Left lobe of liver (tissue), 2 donors: ENCODE measurements at regions not wholly inside any gene's neighbourhood (a gene's known extent, or its start where the extent isn't known, plus 50 kb on each side); places are given as distances from the start of the nearest gene placed in this dataset.
A peak's percentile ranks its signal among the peaks of the same experiment; 100 is the strongest.

Experiments
- ATAC-seq: fragments of 200-7000 bp; cut with Tn5 transposase; one replicate; pipeline ENCODE4 v1.9.1; 2020; ENCODE audit warnings: mild to moderate bottlenecking, moderate library complexity
- DNase-seq: peaks from one replicate; pipeline ENCODE4 v3.0.0-alpha.2; 2020; ENCODE audit warnings: low spot score
- donor health status: DM: no; HTN: no; CAD: no; lungs with moderate emphysema.
- donor health status: DM: no; HTN: yes; CAD: no.

DNA sequence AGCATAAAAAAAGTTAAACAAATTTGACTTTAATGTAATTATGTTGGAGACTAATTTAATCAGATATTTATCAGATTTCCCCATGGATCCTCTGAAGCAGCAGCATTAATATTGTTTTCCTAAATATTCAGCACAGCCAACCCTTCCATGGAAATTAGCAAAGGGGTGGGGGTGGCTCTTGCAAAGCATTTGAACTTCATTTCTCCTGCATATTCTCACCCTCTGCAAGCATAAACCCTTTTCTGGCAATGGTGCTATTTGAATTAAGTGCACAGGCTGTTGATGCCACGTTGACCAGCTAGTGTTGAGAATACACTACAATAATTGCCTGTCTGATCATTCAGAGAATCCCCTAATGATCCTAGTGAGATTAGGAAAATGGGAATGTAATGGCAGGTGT is 488.1 kb upstream of the KLF12 start:
- ATAC-seq (no peak), DNase-seq (no peak)

DNA sequence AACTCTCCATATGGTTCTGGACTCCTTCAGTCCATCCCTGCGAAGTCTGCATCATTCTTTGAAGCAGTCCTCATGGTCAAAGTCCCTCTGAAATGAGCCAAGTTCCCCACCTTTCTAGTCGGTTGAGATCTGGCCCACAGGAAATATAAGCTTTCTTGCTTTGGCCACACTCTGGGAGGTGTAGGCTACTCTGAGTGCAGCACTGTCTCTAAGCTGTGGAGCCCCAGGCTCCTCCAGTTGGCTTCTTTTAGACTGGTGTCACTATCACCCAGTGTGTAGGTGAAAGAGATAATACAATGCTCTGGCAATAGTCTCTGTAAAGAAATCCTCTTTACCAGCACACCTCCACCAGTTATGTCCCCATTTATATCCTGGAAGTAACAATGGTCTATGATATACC is 486.5 kb upstream of the KLF12 start:
- ATAC-seq: no peak
- DNase-seq: no peak

DNA sequence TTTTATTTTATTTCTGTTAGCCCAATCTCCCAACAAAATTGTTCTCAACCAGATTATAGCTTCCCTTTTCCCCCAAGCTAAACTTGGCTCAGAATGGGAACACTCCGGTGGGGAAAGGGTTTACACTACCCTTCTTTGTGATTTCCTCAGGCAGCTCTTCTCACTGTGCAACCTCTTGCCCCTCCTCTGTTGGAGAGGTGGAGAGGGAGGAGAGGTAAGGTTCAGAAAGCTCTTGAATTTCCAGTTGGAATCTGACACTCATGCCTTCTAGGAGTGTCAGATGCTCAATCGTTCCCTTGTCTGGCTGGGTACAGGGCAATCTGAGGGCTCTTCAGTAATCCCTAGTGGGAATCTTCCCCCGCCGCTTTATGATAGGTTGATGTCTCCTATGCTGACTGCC is 486.1 kb upstream of the KLF12 start:
- no peak for ATAC-seq
- DNase-seq: no peak

DNA sequence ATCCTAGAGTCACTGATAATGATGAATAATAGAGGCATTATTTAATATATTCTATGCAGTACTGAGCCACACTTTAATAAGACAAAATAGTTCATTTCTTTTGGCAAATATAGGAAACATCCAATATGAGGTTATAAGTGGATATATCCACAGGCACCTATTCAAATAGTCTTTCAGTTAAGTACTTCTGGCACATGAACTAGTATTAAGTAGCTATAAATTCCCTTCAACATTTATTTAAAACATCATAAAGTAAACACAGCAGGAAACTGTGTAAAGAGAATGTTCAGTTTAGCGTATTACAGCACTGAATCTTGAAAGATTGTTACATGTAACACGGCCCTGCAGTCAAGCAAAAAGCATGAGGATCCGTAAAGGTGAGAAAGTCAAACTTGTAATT is 463.3 kb upstream of the KLF12 start:
- no peak for ATAC-seq
- DNase-seq: no peak

DNA sequence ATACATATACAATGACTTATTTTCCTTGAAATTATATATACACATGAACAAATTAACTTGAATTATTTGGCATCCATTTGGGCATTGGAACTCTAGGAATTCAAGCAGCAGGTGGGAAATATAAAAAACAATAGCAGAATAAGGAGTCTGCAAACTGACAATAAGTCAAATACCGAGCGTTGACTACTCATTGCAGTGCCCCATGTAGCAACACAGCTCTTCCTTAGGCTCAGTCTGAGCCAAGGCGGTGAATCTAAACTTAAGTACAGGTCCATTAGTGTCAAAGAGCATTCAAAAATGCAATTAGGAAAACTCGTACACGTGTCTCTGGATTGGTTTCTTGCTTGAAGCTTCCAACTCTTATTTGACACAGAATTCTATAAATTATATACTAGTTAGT is 462.5 kb upstream of the KLF12 start:
- ATAC-seq (no peak), DNase-seq (no peak)

DNA sequence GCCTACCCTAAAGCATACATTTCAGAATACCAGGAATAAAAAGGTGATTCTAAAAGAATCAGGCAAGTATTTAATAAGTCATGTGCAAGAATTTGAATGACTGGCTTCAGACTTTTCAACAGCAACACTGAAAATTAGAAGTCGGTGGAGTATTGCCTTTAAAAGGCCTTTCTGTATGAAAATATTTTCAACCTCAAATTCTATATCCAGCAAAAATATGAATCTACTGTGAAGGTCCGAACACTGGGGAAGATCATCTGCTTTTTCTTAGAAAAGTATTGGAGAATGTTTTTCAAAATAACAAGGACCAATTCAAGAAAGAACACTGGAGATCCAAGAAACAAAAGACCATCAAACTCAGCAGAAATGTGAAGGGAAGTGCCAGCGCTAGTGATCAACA is 459.5 kb upstream of the KLF12 start:
- DNase-seq (no peak), ATAC-seq (no peak)

DNA sequence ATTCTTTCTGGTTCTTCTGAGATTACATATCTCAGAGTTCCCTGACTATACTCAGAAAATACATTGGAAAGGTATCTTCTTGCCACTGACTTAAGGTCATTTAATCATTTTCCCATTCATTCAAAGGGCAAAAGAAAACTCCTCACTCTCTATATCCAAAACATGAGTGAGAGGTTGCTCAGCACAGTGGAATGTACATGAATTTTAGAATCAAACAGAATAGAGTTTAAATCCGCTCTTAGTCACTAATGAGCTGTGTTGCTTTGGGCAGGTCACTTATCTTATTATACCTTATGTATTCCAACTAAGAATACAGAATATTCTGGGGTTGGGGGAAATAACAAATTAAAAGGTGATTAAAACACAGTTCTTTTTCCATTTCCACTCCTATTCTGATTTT is 452.6 kb upstream of the KLF12 start:
- DNase-seq: no peak
- no peak for ATAC-seq

DNA sequence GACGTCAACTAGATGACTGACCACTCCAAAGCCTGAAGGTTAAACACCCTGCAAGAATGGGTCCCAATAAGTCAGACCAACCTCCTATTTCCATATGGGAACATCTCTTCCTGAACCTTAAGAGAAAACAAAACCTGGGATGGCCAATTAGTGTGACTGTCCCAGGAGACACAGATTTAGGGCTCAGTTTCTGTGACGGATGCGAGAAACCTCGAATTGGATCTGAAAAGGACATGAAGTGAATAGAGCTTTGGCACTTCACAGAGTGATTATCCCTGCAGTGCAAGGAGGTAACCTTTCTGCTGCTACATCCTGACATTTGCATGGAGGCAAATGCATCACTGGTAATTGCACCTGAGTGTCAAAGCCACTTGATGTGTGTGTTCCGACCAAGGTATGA is 442.2 kb upstream of the KLF12 start:
- no peak for ATAC-seq
- DNase-seq: no peak

DNA sequence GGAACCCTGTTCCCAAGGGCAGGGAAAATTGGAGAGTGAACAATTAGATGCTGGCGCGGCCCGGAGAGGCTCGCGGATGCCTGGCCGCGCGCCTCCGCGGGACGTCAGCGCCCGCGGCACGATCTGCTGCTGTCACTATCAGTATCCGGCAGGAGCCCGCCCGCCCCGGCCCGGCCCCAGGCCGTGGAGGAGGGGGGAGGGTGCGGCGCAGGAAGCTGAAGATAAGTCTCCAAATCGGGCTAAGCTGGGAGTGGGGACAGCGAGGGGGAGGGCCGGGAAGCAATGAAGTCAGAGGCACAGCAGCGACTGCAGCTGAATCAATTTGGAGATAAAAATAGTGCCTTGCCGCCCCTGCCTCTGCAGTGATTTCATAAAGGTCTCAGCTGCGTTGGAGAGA is 441.5 kb upstream of the KLF12 start:
- DNase-seq: peak; percentile 64
- peak; percentile 89 for ATAC-seq

DNA sequence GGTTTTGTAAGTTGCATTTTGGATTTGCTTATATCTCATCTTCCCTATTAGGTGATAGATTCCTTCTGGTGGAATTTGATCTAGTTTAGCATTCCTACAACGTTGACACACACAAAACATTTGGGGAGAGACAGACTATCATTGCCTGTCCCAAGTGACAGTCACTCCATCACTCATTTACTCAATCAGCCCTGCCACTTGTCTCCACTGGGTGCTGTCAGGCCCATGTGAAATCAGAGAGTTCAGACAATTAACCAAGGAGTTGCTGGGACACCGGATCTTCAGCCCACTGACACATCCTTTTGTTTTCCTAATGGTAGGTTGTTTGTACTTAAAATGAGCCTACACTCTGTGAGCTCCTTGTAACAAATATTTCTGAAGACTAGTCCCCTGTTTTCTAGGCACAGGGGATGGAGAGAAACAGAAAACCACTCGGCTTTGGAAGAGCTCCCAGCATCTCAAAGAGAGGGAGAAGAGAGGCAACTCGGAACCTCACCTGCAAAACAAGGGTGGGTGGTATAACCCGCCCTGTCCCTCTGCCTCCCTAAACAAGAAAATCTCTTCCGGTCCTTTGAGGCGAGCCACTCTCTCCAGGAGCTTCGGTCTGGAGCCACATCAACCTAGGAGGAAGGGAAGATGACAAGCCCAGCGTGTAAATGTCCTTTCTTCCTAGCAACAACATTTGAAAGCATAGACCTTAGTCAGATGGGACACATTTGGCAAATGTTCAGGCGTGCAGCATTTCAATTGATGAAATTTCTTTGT is 440.9 kb upstream of the KLF12 start:
- ATAC-seq (no peak), DNase-seq (no peak)

DNA sequence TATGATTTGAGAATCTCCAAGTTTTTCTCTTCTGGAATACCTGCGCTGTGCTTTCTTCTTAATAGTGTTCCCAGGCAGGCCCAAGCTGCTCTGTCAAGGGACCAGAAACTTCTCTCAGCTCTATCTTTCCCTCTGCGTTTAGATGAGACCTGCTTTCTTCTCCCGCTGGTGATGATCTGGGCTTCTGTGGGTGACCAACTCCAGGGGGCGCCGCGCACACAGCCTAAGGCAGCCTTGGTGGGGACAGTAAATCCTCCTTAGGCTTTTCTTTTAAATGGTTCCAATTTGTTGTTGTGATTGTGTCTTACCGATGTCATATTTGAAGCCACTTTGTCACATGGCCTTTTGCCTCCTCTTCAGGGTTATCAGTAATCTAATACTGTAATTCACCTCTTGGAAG is 439.4 kb upstream of the KLF12 start:
- no peak for ATAC-seq
- DNase-seq: no peak

DNA sequence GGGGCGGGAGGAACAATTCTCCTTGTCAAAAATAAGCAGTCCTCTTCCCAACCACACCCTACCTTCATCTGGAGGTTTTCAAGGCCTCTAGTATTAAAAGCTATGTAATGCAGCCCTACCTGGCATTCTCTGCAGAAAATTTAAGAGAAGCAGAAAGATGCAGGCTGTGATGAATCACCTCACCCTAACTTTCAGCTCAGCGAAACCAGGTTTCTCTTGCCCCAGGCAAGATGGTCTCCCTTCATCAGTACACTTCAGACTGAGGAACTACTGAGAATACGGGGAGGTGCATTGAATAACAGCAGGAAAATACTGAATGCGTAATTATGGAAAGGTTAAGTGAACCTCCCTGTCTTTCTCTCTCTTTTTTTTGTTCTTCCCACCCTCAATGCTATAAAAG is 437.6 kb upstream of the KLF12 start:
- ATAC-seq: no peak
- DNase-seq: no peak

DNA sequence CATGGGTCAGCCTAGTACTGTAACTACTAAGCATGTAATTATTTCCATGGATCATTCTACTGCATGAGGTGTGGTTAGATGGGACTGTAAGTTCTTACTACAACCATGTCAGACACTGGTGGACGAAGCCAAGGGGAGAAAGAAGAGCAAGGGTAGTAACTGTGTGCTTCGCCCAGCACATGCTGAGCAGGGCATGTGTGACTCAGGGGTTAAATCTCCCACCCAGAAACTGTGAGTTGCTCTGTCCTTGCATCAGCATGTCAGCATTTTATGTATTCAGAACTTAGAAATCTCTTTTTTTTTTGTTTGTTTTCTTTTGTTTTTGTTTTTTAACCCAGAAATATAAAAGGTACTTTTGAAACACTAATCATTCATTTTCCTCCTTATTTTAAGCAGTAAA is 436.6 kb upstream of the KLF12 start:
- no peak for ATAC-seq
- DNase-seq: no peak

DNA sequence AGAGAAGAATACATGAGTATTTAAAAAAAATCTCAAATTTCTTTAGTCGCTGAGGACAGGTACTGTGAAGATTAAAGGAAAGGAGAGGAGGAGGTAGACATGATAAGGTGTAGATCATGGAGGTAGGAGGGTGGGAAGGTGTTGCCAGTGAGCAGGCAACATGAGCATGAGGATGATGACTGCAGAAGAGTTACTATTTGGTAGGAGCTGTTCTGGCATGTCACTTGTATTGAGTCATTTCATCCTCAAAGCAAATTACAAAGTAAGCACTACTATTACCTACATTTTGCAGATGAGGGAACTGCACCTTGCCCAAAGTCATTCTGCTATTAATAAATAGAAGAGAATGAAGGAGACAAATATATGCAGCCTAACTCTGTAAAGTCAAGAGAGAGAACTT is 435.8 kb upstream of the KLF12 start:
- ATAC-seq: no peak
- DNase-seq: no peak

DNA sequence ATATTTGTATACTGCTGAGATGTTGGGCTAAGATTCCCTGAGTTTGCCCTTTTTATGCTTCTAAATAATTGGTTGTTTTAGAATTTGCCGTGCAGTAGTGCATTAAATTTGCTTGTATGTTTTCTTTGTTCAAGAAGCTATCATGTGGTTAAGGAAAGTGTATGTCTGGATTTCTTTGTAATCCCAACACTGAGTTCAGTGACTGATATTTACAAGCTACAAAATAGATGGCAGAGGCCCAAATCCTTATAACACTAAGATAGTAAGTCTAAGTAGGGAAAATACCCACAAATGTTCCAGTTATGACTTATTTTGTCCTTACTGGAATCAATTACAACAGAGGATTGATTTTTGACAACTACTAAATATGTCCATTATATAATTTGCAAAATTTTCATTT is 435.0 kb upstream of the KLF12 start:
- ATAC-seq: no peak
- DNase-seq: no peak

DNA sequence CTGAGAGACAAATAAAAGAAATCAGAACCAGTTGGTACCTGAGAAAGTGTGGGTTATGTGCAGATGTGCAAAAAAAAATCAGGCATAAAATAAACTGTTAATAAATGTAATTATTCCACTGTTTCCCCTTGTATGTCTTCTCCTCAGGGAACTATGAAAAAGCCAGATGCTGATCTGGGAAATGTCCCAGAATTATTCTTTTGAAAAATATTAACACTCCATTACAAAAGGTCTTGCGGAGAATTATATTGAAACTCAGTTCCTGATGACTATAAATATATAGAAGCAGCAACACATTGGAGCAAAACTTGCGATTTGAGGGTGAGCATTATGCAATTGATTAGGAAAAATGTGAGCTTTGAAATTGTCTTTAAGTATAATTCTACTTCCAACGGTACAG is 433.3 kb upstream of the KLF12 start:
- ATAC-seq (no peak), DNase-seq (no peak)

DNA sequence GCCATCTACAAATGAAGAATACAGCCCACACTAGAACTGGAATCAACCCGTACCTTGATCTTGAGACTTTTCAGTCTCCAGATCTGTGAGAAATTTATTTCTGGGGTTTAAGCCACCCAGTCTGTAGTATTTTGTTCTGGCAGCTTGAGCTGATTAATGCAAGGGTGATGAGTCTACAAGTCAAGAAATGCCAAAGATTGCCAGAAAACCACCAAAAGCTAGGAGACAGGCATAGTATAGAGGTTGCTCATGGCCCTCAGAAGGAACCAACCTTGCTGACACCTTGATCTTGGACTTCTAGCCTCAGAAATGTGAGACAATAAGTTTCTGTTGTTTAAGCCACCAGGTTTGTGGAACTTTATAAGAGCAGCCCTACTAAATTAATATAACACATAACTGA is 428.2 kb upstream of the KLF12 start:
- no peak for DNase-seq
- no peak for ATAC-seq

DNA sequence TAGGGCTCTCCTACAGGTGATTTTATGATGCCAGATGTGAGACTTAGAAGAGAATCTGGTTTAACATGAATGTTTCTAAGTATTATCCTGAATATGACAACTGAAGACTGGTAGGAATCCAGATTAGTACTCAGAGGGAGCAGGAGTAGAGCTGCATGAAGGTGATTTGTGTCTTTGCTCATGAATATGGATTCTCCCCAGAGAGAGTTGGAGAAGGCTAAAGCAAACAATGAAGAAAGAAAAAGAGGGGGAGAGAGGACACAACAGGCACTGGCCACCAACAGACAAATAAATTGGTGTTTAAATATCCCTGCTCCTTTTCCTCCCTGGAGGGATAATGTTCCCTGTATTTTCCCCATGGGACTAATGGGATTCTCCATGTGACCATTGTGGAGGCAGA is 427.0 kb upstream of the KLF12 start:
- ATAC-seq: no peak

DNA sequence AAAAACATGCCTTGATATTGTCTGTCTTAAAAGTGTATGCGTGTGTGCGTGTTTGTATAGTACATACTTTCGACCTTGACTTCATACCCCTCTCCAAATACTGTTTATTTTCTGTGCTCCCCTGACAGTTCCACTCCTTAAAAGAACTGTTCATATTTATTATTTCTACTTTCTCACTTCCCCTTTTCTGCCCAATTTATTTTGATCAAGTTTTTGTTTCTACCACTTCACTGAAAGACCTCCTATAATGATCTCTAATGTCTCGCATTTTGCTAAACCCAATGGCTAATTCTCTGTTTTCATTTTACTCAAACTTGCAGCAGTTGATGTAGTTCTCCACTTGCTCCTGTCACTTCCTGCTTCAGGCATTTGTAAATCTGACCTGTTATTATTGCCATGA is 426.1 kb upstream of the KLF12 start:
- DNase-seq (no peak), ATAC-seq (no peak)

More for the DNA sequence above, 427.0 kb upstream of the KLF12 start:
- DNase-seq: no peak

DNA sequence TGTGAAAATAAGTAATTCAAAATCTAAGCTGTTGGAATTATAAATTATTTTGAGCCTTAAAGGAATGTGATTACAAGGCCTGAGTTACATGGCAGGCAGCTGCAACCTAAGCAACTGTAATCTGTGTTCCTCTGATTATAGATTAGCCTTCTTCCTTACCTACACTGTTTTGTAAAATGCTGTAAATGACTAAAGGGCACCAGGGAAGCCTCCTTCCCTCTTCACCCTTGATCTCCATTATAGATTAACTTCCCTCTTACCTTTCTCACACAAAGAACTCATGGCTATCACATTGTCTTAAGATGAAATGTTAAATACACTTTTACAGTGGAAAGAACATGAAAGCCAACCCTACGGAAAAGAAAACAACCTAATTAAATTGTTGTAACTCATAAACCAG is 423.7 kb upstream of the KLF12 start:
- ATAC-seq (no peak), DNase-seq (no peak)

DNA sequence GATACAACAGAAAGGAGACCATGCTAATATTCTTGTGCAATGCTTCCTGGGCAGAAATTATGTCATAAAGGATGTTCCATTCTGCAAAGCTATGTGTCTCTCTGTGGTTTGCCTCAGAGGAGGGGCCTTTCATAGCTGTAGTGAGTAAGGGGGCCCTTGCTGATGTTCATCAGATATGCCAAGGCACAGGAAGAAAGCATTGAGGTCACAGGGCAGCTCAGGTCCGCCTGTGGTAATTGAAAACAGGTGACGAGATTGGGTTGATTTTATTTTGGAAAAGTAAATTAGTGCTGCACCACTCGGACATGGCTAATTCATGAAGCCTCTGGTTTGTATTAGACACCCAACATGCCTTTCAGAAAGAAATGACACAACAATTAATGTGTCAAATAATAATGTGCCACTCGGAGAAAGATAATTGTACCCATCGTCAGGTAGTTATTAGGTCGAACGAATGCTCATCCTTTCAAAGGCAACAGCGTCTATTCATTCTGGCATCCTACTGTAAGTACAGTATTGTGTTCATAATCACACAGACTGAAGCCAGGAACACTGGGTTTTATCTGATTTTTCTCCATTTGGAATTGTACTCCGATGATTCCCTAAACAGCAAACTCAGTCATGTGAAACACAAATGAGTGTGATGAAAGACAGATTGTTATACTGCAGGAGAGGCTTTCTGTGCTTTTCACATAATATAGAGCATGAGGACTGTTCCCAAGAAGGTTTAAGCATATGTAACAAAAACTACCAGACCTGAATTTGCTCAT is 421.6 kb upstream of the KLF12 start:
- ATAC-seq (no peak), DNase-seq (no peak)

DNA sequence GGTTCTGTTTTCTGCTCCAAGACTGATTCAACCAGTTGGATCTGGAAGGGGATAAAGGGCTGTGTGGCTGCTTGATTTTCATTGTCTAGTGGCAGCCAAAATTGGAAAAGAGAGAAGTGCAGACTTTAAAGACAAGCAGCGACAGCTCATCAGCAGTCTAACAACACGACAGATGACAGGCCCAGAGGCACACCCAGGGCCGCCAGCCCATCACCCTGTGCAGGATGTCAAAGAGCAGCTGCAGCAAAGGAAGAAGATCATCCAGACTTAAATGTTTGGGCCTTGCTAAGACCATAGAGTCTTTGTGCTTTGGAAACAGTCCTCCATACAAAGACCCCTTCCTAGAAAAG is 421.0 kb upstream of the KLF12 start:
- DNase-seq: no peak
- ATAC-seq: no peak
